ENCODE measurements at regions not wholly inside any gene's neighbourhood (a gene's known extent, or its start where the extent isn't known, plus 50 kb on each side); places are given as distances from the start of the nearest gene placed in this dataset.

GRCh38 chr3:5466717-5467116 is 279.2 kb downstream of the EDEM1 start:
- Histone ChIP-seq H3K4me1 (ENCODE audit: insufficient read depth, low read length) (no peaks in the 10 kb centered on the region), H3K36me3 (replicated peaks in 1 of 2; ENCODE audit: control insufficient read depth in 1 of 2, insufficient read depth in 2 of 2, low read length in 2 of 2) (no peaks in the 10 kb centered on the region), H3K9me3 (ENCODE audit: low read length) (no peaks in the 10 kb centered on the region), H3K4me3 (replicated peaks in 1 of 3; ENCODE audit: insufficient read depth in 1 of 3, low read depth in 2 of 3, low read length in 3 of 3) (no peak overlapping the region), H2AFZ (ENCODE audit: low read length) (no peak overlapping the region), H3K4me2 (ENCODE audit: low read depth, low read length) (no peak overlapping the region), H3K27me3 (ENCODE audit: control insufficient read depth in 1 of 2, insufficient read depth in 2 of 2, low read length in 2 of 2) (no peaks in the 10 kb centered on the region), H3K79me2 (ENCODE audit: insufficient read depth, low read length) (no peaks in the 10 kb centered on the region), H3K27ac (ENCODE audit: extremely low read length, insufficient read depth, low read length) (no peak overlapping the region), H3K9ac (ENCODE audit: insufficient read depth, low read depth, low read length) (no peak overlapping the region), H4K20me1 (ENCODE audit: insufficient read depth, low read length) (no peaks in the 10 kb centered on the region)
- TF ChIP-seq RBM39 (IDR thresholded peaks at IDR 0.05; ENCODE audit: low read depth, low read length, poor library complexity, severe bottlenecking) = no peak
- no peak for TF ChIP-seq ZBTB34 (CRISPR knock-in tag; IDR thresholded peaks at IDR 0.05)
- TF ChIP-seq ZHX2 (IDR thresholded peaks at IDR 0.05; ENCODE audit: low read depth) = no peak
- no peak for TF ChIP-seq ZHX2 (CRISPR knock-in tag; IDR thresholded peaks at IDR 0.05; ENCODE audit: borderline replicate concordance)
- no peak for TF ChIP-seq BCLAF1 (IDR thresholded peaks at IDR 0.05)
- CTCF ChIA-PET (ENCODE audit: low intra/inter-chr PET ratio, low total read pairs) = no interaction called here
- no peak for ATAC-seq
- no TSS peak for BruUV-seq (replicated peaks)
- DNase-seq (ENCODE audit: low spot score) = no peak
- no peak for FAIRE-seq
- POLR2A ChIA-PET = no interaction called here
- in situ Hi-C loops (cut with HindIII; ENCODE audit: extremely low pct_ligation_motif_present, low pct_unique_long_range_greater_than_20kb) = no loop called here
- intact Hi-C loops (cut with micrococcal nuclease; ENCODE audit: unreplicated experiment) = no loop called here
- 0% methylated on average over 1 of the region's 1 CpG for WGBS (ENCODE audit: low lambda C conversion rate)
